AG10803 (cell line): ENCODE measurements at regions not wholly inside any gene's neighbourhood (a gene's known extent, or its start where the extent isn't known, plus 50 kb on each side); places are given as distances from the start of the nearest gene placed in this dataset.

Source experiments
- DNase-seq: peaks from one replicate; pipeline ENCODE4 v3.0.0; 2010; ENCODE audit warnings: low read depth
- H3K4me3 ChIP-seq: 2 replicates; pipeline ENCODE4 v1.5.1; 2011; ENCODE audit warnings: mild to moderate bottlenecking, low read length, control low read depth
- TF ChIP-seq, protein P1 (sequence below): conservative IDR thresholded peaks from 2 replicates; pipeline ENCODE4 v1.5.1; 2011; ENCODE audit warnings: mild to moderate bottlenecking, low read length, control low read depth, inconsistent platforms

DNA sequence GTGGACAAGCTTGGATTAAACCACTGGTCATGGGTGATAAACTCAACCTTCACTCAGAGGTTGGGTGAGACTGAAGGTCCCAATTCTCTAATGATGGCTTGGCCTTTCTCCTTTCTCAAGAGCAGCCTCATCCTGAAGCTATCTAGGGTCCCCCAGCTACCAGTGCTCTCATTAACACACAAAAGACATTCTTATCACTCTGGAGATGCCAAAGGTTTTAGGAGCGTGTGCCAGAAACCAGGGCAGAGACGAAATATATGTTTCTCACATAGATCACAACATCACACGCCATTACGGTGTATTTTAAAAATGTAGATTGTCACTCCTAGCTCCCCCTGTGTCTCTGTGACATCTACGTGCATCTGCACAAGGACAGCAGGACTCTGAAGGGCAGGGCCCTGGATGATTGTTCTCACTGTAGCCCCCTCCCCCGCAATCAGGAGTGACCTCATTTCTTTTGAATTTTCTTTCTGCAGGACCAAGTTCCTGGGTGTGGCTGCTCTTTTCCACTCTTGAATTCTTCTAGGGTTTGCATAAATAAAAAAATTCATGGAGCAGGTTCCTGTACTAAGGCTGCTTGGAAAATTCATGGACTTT, 311.3 kb downstream of the GADD45G start:
- H3K4me3 ChIP-seq = no peak overlapping the region
- TF ChIP-seq, protein P1, sequence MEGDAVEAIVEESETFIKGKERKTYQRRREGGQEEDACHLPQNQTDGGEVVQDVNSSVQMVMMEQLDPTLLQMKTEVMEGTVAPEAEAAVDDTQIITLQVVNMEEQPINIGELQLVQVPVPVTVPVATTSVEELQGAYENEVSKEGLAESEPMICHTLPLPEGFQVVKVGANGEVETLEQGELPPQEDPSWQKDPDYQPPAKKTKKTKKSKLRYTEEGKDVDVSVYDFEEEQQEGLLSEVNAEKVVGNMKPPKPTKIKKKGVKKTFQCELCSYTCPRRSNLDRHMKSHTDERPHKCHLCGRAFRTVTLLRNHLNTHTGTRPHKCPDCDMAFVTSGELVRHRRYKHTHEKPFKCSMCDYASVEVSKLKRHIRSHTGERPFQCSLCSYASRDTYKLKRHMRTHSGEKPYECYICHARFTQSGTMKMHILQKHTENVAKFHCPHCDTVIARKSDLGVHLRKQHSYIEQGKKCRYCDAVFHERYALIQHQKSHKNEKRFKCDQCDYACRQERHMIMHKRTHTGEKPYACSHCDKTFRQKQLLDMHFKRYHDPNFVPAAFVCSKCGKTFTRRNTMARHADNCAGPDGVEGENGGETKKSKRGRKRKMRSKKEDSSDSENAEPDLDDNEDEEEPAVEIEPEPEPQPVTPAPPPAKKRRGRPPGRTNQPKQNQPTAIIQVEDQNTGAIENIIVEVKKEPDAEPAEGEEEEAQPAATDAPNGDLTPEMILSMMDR = no peak
- DNase-seq = no peak

DNA sequence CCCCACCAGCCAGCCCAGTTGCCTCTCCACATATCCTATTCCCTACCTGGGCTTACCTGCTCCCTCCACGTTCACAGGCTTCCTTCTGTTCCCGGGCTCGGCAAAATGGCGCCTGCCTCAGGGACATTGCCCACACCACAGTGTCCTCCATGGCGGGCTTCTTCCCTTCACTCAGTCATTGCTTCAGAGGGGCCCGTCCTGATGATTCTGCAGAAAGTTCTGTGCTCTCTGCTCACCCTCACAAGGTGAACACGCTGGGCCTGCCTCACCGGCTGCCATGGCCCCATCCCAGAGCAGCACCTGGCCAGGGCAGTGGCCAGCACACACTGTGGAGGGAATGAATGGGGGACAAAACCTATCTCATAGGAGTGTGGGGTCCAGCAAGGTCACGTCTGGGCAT, 313.0 kb downstream of the GADD45G start:
- DNase-seq = no peak
- TF ChIP-seq, protein P1 = no peak

DNA sequence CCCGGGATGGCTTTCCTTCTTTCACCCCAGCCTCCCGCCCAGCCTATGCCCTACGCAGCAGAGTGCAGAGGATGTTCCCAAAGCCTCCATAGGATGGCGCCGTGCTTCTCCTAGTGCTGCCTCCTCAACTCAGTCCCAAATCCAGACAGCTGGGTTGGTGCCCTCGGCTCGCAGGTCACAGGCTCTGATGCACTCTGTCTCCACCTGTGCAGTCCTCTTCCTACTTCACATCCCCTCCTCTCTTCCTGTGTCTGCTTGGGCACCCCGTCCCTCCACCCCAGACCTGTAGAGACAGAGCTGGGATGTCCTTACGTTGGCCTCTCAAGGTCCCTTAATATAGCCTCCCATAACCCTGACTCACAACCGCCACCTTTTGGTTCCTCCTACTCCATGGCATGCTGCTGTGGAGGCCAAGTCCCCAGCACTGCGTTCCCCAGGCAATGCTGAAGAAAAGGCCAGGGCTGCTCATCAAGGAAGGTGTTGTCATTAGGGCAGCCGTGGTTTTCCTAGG, 314.4 kb downstream of the GADD45G start:
- DNase-seq = no peak
- H3K4me3 ChIP-seq = no peak overlapping the region
- TF ChIP-seq, protein P1 = no peak; the same call in 1 of the 2 replicates

More for the DNA sequence above, 313.0 kb downstream of the GADD45G start:
- H3K4me3 ChIP-seq = no peak overlapping the region

DNA sequence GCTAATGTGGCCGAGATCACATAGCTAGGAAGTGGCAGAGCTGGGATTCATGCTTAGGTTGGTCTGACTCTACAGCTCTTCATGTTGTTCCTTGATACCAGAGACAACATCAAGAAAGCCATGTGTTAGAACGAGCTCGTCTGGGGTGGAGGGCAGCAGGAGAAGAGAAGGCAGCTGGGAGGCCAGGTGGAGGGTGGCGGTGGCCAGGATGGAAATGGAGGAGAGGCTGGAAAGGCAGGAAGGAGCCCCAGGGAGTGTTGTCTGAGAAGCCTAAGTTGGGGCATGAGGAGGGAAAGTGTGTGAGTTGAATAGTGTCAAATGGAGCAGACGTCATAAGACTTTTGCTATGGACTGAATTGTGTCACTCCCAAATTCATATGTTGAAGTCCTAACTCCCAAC, 315.3 kb downstream of the GADD45G start:
- TF ChIP-seq, protein P1 = no peak
- no peak overlapping the region for H3K4me3 ChIP-seq
- DNase-seq = no peak

DNA sequence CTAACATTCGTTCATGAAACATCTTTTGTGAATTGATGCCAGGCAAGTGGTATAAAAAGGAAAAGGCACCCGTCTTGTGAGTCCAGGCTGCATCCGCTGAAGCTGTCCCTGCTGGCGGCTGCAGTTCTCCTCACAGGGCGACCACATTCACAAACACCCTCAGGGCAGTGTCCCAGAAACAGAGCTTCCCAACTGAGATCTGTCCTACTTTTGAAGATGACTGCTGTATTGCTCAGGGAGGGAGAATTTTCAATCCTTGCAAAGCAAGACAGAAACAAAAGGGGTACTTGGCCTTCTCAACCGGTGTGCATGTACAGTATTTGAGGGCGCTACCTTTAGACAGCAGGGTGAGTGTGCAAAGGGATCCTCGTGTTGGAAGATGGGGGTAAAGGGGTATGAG, 316.1 kb downstream of the GADD45G start:
- TF ChIP-seq, protein P1 = no peak
- no peak overlapping the region for H3K4me3 ChIP-seq
- DNase-seq = no peak

DNA sequence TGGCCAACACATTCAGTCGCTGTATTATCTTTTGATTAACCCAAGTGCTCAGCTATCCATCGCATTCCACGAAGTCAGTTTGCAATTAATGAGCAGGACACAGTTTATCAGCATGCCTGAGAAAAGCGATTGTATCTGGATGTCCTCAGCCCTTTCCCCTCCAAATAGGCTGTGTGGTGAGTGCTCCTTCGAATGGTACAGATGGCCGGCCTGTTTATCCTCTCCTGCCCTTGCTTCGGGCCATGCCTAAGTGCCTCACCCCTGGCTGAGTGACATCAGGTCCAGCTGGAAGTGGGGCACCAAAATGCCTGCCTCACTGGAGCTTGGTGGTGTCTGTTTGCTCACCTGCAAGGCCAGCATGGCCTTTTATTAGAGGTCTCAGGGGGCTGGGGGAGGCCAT, 317.3 kb downstream of the GADD45G start:
- TF ChIP-seq, protein P1 = no peak
- no peak overlapping the region for H3K4me3 ChIP-seq
- DNase-seq = no peak

DNA sequence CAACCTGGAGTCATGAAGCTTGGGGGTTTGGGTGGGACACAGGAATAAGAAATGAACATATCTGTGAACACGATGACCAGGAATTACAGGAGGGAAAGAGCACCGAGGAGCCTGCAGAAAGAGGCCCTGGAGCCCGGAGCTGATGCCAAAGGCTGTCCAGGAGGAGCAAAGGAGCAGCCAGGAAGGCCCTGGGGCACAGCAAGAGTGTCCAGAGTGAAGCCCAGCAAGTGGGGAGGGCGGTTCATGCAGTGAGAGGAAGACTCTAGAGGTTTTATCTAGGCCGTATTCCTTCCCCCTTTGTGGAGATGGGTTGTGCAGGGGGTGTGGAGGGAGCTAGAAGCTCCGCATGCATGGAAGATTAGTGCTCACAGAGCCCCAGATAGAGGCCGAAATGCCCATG, 318.4 kb downstream of the GADD45G start:
- H3K4me3 ChIP-seq = no peak overlapping the region
- no peak for DNase-seq
- TF ChIP-seq, protein P1 = no peak
